BLaER1 treated with 17β-estradiol and CSF1 and Interleukin-3, amounts not matched to agents 10 nM and 100 nM (cell line): ENCODE measurements at regions not wholly inside any gene's neighbourhood (a gene's known extent, or its start where the extent isn't known, plus 50 kb on each side); places are given as distances from the start of the nearest gene placed in this dataset.
"Not testable (repeated sequence)": the region's sequence is repeated elsewhere in the genome, so short reads cannot be mapped to it uniquely, and the experiment has no call there.

Experiments used
- H3K27ac ChIP-seq, 11 experiments: shearing (Covaris generic); formaldehyde crosslinking; 2 replicates each; pipeline ENCODE4 v1.8.1; 2022
- H3K27me3 ChIP-seq, 11 experiments: shearing (Covaris generic); formaldehyde crosslinking; 2 replicates each; pipeline ENCODE4 v1.8.1; 2022
- H3K36me3 ChIP-seq, 11 experiments: shearing (Covaris generic); formaldehyde crosslinking; 2 replicates each; pipeline ENCODE4 v1.8.1; 2022
- H3K4me1 ChIP-seq, 10 experiments: shearing (Covaris generic); formaldehyde crosslinking; 2 replicates each; pipeline ENCODE4 v1.8.1; 2022
- H3K4me2 ChIP-seq, 11 experiments: shearing (Covaris generic); formaldehyde crosslinking; 2 replicates each; pipeline ENCODE4 v1.8.1; 2022
- H3K4me3 ChIP-seq, 10 experiments: shearing (Covaris generic); formaldehyde crosslinking; 2 replicates each; pipeline ENCODE4 v1.8.1; 2022
- H3K9ac ChIP-seq, 11 experiments: shearing (Covaris generic); formaldehyde crosslinking; 2 replicates each; pipeline ENCODE4 v1.8.1; 2022
- H3K9me3 ChIP-seq, 11 experiments: shearing (Covaris generic); formaldehyde crosslinking; replicated peaks in 1 of 11; 2 replicates each; pipeline ENCODE4 v1.8.1; 2022
- H4K20me1 ChIP-seq, 11 experiments: shearing (Covaris generic); formaldehyde crosslinking; 2 replicates each; pipeline ENCODE4 v1.8.1; 2022
- Cebpa-rat ChIP-seq, 11 experiments: shearing (Covaris generic); IDR thresholded peaks; 2 replicates each; pipeline ENCODE4 v1.8.1; 2022

GRCh38 chr5:15363601-15364000, 136.4 kb upstream of the FBXL7 start:
- no peaks in the 10 kb centered on the region for H3K4me1 ChIP-seq
- TF ChIP-seq Cebpa-rat (IDR thresholded peaks at IDR 0.05): no peak
- H3K9ac ChIP-seq: no peak overlapping the region
- H4K20me1 ChIP-seq: no peaks in the 10 kb centered on the region
- no peak overlapping the region for H3K27ac ChIP-seq
- H3K9me3 ChIP-seq: peaks cover 0 to 20% (median 4%) of the 10 kb centered on the region in 11 experiments; a peak in 7 of 22 replicates
- H3K4me2 ChIP-seq: no peak overlapping the region
- no peak overlapping the region for H3K4me3 ChIP-seq
- H3K27me3 ChIP-seq: no peaks in the 10 kb centered on the region
- no peaks in the 10 kb centered on the region for H3K36me3 ChIP-seq

- H3K4me1 ChIP-seq, H3K36me3 ChIP-seq, H3K27ac ChIP-seq: not testable (repeated sequence)
Observed at GRCh38 chr5:15357092-15357453, 142.9 kb upstream of the FBXL7 start.

GRCh38 chr5:15356308-15357091, 143.5 kb upstream of the FBXL7 start:
- H3K36me3 ChIP-seq, H3K4me2 ChIP-seq, H3K27me3 ChIP-seq, H3K9ac ChIP-seq, H3K4me1 ChIP-seq, H4K20me1 ChIP-seq, H3K4me3 ChIP-seq, H3K27ac ChIP-seq: not testable (repeated sequence)
- peaks cover 0 to 14% (median 8%) of the 10 kb centered on the region in 11 experiments; a peak in 8 of 22 replicates for H3K9me3 ChIP-seq

More at GRCh38 chr5:15357092-15357453, 142.9 kb upstream of the FBXL7 start:
- H3K27me3 ChIP-seq, H4K20me1 ChIP-seq, H3K4me2 ChIP-seq, H3K4me3 ChIP-seq, H3K9ac ChIP-seq: not testable (repeated sequence)
- peaks cover 0 to 14% (median 8%) of the 10 kb centered on the region in 11 experiments; a peak in 8 of 22 replicates for H3K9me3 ChIP-seq

DNA sequence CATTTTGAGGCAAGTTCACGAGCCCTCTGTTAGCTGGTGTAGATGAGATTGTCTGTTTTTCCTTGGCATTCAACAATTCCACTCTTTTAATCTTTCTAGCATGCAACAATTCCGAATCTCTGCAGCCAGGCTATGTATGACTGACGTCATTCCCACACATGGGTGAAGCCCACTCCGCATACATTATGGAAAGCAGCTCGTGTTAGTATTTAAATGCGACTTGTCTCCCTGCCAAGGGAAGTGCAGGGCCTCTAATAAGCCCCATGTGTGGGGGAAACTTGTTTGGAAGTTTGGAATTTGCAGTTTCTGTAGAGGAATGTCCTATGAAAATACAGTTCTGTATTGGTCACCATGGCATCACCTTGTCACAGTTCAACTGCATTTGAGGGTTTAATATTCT, 146.0 kb upstream of the FBXL7 start:
- Histone ChIP-seq H3K27me3 (no peaks in the 10 kb centered on the region), H3K36me3 (no peaks in the 10 kb centered on the region), H3K9me3 (peaks cover 0 to 14% (median 8%) of the 10 kb centered on the region in 11 experiments; a peak in 8 of 22 replicates), H3K9ac (no peak overlapping the region), H3K27ac (no peak overlapping the region), H4K20me1 (no peaks in the 10 kb centered on the region), H3K4me2 (no peak overlapping the region), H3K4me1 (no peaks in the 10 kb centered on the region), H3K4me3 (no peak overlapping the region)
- no peak for TF ChIP-seq Cebpa-rat (IDR thresholded peaks at IDR 0.05)

DNA sequence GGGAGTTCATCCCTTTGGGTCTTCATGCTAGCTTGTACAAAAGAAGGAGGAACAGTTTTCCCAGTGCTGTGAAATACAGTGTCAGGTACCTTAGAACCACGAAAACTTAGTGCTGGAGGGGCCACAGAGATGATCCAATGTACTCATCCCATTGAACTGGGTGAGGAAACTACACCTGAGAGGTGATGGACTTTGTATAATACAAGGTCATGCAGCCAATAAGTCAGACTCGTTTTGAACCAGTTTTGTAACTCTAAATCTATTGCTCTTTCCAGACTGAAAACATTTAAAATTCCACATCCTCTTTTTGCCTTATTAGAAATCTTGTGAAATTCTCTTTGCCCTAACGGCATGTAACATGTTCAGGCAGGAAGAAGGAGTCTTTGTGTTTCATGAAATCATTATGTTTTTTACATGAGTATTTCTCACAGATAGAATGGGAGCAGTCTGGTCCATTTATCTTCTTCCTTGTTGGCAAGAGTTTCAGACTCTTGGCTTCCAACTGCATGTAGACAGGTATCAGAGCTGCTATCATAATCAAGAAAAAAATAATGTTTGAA, 146.8 kb upstream of the FBXL7 start:
- Histone ChIP-seq H3K4me3 (no peak overlapping the region), H3K36me3 (no peaks in the 10 kb centered on the region), H3K4me2 (no peak overlapping the region), H3K9me3 (peaks cover 0 to 14% (median 8%) of the 10 kb centered on the region in 11 experiments; a peak in 8 of 22 replicates), H3K27me3 (no peaks in the 10 kb centered on the region), H3K9ac (no peak overlapping the region), H4K20me1 (no peaks in the 10 kb centered on the region), H3K27ac (no peak overlapping the region), H3K4me1 (no peaks in the 10 kb centered on the region)
- TF ChIP-seq Cebpa-rat (IDR thresholded peaks at IDR 0.05): no peak

DNA sequence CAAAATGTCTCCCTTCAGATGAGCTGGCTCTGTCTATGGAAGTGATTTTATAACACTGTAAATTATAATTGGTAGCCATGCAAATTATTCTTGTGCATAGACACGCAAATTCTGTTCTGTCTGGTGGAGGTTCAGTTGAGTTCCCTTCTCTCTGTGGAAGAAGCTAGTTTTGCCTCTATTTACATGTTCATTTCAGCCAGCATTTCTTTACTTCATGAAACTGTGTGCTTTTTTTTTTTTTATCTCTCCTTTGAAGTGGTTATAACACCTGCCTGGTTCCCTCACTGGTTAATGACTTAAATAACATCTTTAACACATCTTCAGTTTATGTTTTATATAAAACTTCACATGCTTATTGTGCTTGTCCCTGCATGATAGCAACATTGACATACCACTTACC, 149.4 kb upstream of the FBXL7 start:
- H3K36me3 ChIP-seq: no peaks in the 10 kb centered on the region
- H4K20me1 ChIP-seq: no peaks in the 10 kb centered on the region
- no peak for TF ChIP-seq Cebpa-rat (IDR thresholded peaks at IDR 0.05)
- no peak overlapping the region for H3K4me2 ChIP-seq
- H3K27me3 ChIP-seq: no peaks in the 10 kb centered on the region
- no peak overlapping the region for H3K9ac ChIP-seq
- no peaks in the 10 kb centered on the region for H3K4me1 ChIP-seq
- peaks cover 0 to 3% (median 0%) of the 10 kb centered on the region in 11 experiments; a peak in 2 of 22 replicates for H3K9me3 ChIP-seq
- no peak overlapping the region for H3K4me3 ChIP-seq
- no peak overlapping the region for H3K27ac ChIP-seq

DNA sequence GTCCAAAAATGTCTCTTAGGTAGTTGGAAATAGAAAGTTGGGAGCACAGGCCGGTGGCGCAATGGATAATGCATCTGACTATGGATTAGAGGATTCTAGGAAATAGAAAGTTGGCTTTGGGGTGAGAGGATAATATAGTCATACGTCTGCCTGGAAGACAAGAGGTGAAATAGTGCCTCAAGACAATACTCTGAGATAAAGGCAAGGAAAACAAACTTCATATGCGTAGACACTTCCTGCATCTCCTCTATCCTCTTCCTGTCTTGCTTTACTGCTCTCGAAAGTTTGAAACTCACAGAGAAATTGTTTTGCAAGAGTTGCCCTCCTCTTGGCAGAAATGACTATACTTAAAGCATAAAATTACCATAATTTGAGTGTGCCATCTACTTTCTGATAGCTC, 153.2 kb upstream of the FBXL7 start:
- peaks cover 0 to 6% (median 1%) of the 10 kb centered on the region in 10 experiments; a peak in 4 of 20 replicates for H3K4me1 ChIP-seq
- H3K9me3 ChIP-seq: peaks cover 0 to 13% (median 0%) of the 10 kb centered on the region in 11 experiments; a peak in 3 of 22 replicates
- H3K27ac ChIP-seq: no peak overlapping the region
- no peaks in the 10 kb centered on the region for H4K20me1 ChIP-seq
- H3K4me2 ChIP-seq: no peak overlapping the region
- H3K9ac ChIP-seq: no peak overlapping the region
- H3K36me3 ChIP-seq: no peaks in the 10 kb centered on the region
- no peak for TF ChIP-seq Cebpa-rat (IDR thresholded peaks at IDR 0.05)
- H3K4me3 ChIP-seq: no peak overlapping the region
- H3K27me3 ChIP-seq: no peaks in the 10 kb centered on the region

DNA sequence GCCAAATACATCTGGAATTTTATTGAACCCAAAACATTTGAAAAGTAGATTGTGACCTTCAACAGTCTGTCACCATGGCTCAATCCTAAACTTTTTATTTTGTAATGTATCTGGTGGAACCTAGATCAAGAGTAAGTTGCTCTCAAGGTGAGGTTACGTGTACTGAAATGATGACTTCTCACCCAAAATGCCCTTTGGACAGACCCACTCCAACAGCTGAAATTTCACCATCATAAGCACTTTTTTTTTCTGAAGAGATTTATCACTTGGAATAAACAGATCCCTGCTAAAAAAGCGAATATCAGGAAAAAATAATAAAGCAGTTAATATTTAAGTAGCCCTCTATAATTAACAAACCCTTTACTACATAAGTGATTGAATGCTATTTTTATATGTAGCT, 155.0 kb upstream of the FBXL7 start:
- Histone ChIP-seq H3K27me3 (no peaks in the 10 kb centered on the region), H4K20me1 (no peaks in the 10 kb centered on the region), H3K9me3 (peaks cover 0 to 14% (median 0%) of the 10 kb centered on the region in 11 experiments; a peak in 3 of 22 replicates), H3K9ac (no peak overlapping the region), H3K4me2 (no peak overlapping the region), H3K4me1 (peaks cover 0 to 6% (median 1%) of the 10 kb centered on the region in 10 experiments; a peak in 4 of 20 replicates), H3K4me3 (no peak overlapping the region), H3K36me3 (no peaks in the 10 kb centered on the region), H3K27ac (no peak overlapping the region)
- no peak for TF ChIP-seq Cebpa-rat (IDR thresholded peaks at IDR 0.05)

GRCh38 chr5:15338546-15338945, 161.4 kb upstream of the FBXL7 start:
- H4K20me1 ChIP-seq: no peaks in the 10 kb centered on the region
- no peak for TF ChIP-seq Cebpa-rat (IDR thresholded peaks at IDR 0.05)
- H3K9ac ChIP-seq: no peak overlapping the region
- no peaks in the 10 kb centered on the region for H3K27me3 ChIP-seq
- H3K4me1 ChIP-seq: no peaks in the 10 kb centered on the region
- H3K4me3 ChIP-seq: no peak overlapping the region
- H3K36me3 ChIP-seq: no peaks in the 10 kb centered on the region
- peaks cover 0 to 14% (median 0%) of the 10 kb centered on the region in 11 experiments; a peak in 3 of 22 replicates for H3K9me3 ChIP-seq
- no peak overlapping the region for H3K4me2 ChIP-seq
- H3K27ac ChIP-seq: no peak overlapping the region
